ENCODE measurements at regions not wholly inside any gene's neighbourhood (a gene's known extent, or its start where the extent isn't known, plus 50 kb on each side); places are given as distances from the start of the nearest gene placed in this dataset.

GRCh38 chr9:107734256-107735013 is 244.9 kb upstream of the KLF4 start:
- in situ Hi-C loops (cut with MboI; ENCODE audit: low sequenced_read_pairs): no loop called here

- in situ Hi-C loops (cut with MboI; ENCODE audit: low sequenced_read_pairs): no loop called here
Measured at GRCh38 chr9:107733523-107733894, 243.9 kb upstream of the KLF4 start.

GRCh38 chr9:107732781-107733522 is 243.4 kb upstream of the KLF4 start:
- in situ Hi-C loops (cut with MboI; ENCODE audit: low sequenced_read_pairs): no loop called here

- in situ Hi-C loops (cut with MboI; ENCODE audit: low sequenced_read_pairs): no loop called here
Measured at GRCh38 chr9:107731115-107731762, 241.7 kb upstream of the KLF4 start.

GRCh38 chr9:107730666-107731065 is 241.1 kb upstream of the KLF4 start:
- in situ Hi-C loops (cut with MboI; ENCODE audit: low sequenced_read_pairs): no loop called here

- in situ Hi-C loops (cut with MboI; ENCODE audit: low sequenced_read_pairs): no loop called here
Measured at GRCh38 chr9:107727086-107727780, 237.7 kb upstream of the KLF4 start.

GRCh38 chr9:107723015-107723414 is 233.4 kb upstream of the KLF4 start:
- in situ Hi-C loops (cut with MboI; ENCODE audit: low sequenced_read_pairs): no loop called here

GRCh38 chr9:107721705-107722245 is 232.2 kb upstream of the KLF4 start:
- in situ Hi-C loops (cut with MboI; ENCODE audit: low sequenced_read_pairs): no loop called here

- in situ Hi-C loops (cut with MboI; ENCODE audit: low sequenced_read_pairs): no loop called here
Measured at GRCh38 chr9:107720501-107720900, 230.9 kb upstream of the KLF4 start.

- in situ Hi-C loops (cut with MboI; ENCODE audit: low sequenced_read_pairs): no loop called here
Measured at GRCh38 chr9:107717529-107718314, 228.2 kb upstream of the KLF4 start.

GRCh38 chr9:107715740-107716139 is 226.2 kb upstream of the KLF4 start:
- in situ Hi-C loops (cut with MboI; ENCODE audit: low sequenced_read_pairs): no loop called here

GRCh38 chr9:107713470-107713869 is 223.9 kb upstream of the KLF4 start:
- in situ Hi-C loops (cut with MboI; ENCODE audit: low sequenced_read_pairs): no loop called here

GRCh38 chr9:107712390-107712789 is 222.8 kb upstream of the KLF4 start:
- in situ Hi-C loops (cut with MboI; ENCODE audit: low sequenced_read_pairs): no loop called here

GRCh38 chr9:107711542-107711941 is 222.0 kb upstream of the KLF4 start:
- in situ Hi-C loops (cut with MboI; ENCODE audit: low sequenced_read_pairs): no loop called here

GRCh38 chr9:107710953-107711352 is 221.4 kb upstream of the KLF4 start:
- in situ Hi-C loops (cut with MboI; ENCODE audit: low sequenced_read_pairs): no loop called here

GRCh38 chr9:107710546-107710945 is 221.0 kb upstream of the KLF4 start:
- in situ Hi-C loops (cut with MboI; ENCODE audit: low sequenced_read_pairs): no loop called here

GRCh38 chr9:107708791-107709190 is 219.2 kb upstream of the KLF4 start:
- in situ Hi-C loops (cut with MboI; ENCODE audit: low sequenced_read_pairs): no loop called here

GRCh38 chr9:107707915-107708441 is 218.4 kb upstream of the KLF4 start:
- in situ Hi-C loops (cut with MboI; ENCODE audit: low sequenced_read_pairs): no loop called here

GRCh38 chr9:107707428-107707837 is 217.9 kb upstream of the KLF4 start:
- in situ Hi-C loops (cut with MboI; ENCODE audit: low sequenced_read_pairs): no loop called here
